ENCODE measurements at regions not wholly inside any gene's neighbourhood (a gene's known extent, or its start where the extent isn't known, plus 50 kb on each side); places are given as distances from the start of the nearest gene placed in this dataset.
"Not testable (repeated sequence)": the region's sequence is repeated elsewhere in the genome, so short reads cannot be mapped to it uniquely, and the experiment has no call there.

GRCh38 chr4:59536428-59536827 lies 1663.7 kb upstream of the ADGRL3 start:
- H3K36me3 ChIP-seq (ENCODE audit: control insufficient read depth, insufficient read depth, low read length): no peaks in the 10 kb centered on the region
- no peak overlapping the region for H3K4me3 ChIP-seq (ENCODE audit: low read depth, low read length)
- H3K27me3 ChIP-seq (ENCODE audit: control insufficient read depth, insufficient read depth, low read length): no peaks in the 10 kb centered on the region
- TF ChIP-seq CTCF (IDR thresholded peaks at IDR 0.05; ENCODE audit: insufficient read depth, low read length, poor library complexity, severe bottlenecking): no peak
- no peak for DNase-seq (ENCODE audit: low read depth)

DNA sequence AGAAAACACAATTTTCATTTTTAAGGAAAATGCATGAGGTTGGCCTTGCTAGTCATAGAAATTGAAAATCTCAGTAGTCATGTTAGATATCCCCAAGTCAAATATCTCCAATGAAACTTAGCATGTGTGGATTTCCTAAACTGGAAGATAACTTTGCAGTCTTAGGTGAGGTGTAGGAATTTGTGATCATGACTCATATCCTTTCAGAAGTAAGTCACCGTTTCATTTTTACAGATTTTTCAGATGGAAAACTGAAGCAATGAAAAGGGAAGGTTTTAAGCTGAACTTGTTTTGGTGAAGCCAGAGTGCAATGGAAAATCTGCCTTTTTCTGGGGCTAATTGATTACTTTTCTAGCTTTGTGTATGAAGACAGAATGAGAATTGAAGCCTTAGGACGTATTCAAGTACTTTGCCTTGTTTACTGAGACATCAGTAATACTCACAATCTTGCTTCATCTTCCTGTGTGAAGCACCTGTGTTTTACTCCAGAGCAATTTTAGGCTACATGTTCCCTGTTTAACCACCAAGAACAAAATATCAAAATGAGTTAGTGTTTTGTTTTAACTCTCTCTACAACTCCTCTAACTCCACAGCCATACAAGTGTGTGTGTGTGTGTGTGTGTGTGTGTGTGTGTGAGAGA lies 1662.8 kb upstream of the ADGRL3 start:
- no peak for TF ChIP-seq CTCF (IDR thresholded peaks at IDR 0.05; ENCODE audit: insufficient read depth, low read length, poor library complexity, severe bottlenecking)
- H3K4me3 ChIP-seq (ENCODE audit: low read depth, low read length): no peak overlapping the region
- DNase-seq (ENCODE audit: low read depth): no peak

DNA sequence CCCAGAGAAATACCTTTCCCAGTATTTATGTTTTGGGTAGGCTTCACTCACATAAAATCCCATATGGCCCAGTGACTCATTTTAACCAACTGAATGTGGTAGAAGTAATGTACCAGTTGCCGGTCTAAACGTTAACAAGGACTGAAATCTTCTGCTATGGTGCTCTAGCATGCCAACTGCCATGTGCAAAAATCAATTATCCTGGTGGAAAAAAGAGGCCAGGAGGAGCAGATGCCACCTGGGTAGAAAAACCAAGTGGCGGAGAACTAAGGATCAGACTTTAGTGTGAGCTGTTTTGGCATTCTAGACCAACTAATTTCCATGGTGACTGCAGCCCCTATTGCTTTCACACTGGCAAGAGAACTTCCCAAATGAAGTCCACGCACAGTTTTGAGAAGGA lies 1660.7 kb upstream of the ADGRL3 start:
- Histone ChIP-seq H3K27me3 (ENCODE audit: control insufficient read depth, insufficient read depth, low read length) (no peaks in the 10 kb centered on the region), H3K4me3 (ENCODE audit: low read depth, low read length) (no peak overlapping the region), H3K36me3 (ENCODE audit: control insufficient read depth, insufficient read depth, low read length) (no peaks in the 10 kb centered on the region)
- DNase-seq (ENCODE audit: low read depth): no peak
- TF ChIP-seq CTCF (IDR thresholded peaks at IDR 0.05; ENCODE audit: insufficient read depth, low read length, poor library complexity, severe bottlenecking): no peak

More for the DNA sequence above, 1662.8 kb upstream of the ADGRL3 start:
- H3K27me3 ChIP-seq (ENCODE audit: control insufficient read depth, insufficient read depth, low read length): no peaks in the 10 kb centered on the region
- no peaks in the 10 kb centered on the region for H3K36me3 ChIP-seq (ENCODE audit: control insufficient read depth, insufficient read depth, low read length)

- Histone ChIP-seq H3K4me3 (ENCODE audit: low read depth, low read length) (no peak overlapping the region), H3K27me3 (ENCODE audit: control insufficient read depth, insufficient read depth, low read length) (no peaks in the 10 kb centered on the region), H3K36me3 (ENCODE audit: control insufficient read depth, insufficient read depth, low read length) (no peaks in the 10 kb centered on the region)
- TF ChIP-seq CTCF (IDR thresholded peaks at IDR 0.05; ENCODE audit: insufficient read depth, low read length, poor library complexity, severe bottlenecking): no peak
- DNase-seq (ENCODE audit: low read depth): no peak
Observed at GRCh38 chr4:59540311-59540710, 1659.8 kb upstream of the ADGRL3 start.

DNA sequence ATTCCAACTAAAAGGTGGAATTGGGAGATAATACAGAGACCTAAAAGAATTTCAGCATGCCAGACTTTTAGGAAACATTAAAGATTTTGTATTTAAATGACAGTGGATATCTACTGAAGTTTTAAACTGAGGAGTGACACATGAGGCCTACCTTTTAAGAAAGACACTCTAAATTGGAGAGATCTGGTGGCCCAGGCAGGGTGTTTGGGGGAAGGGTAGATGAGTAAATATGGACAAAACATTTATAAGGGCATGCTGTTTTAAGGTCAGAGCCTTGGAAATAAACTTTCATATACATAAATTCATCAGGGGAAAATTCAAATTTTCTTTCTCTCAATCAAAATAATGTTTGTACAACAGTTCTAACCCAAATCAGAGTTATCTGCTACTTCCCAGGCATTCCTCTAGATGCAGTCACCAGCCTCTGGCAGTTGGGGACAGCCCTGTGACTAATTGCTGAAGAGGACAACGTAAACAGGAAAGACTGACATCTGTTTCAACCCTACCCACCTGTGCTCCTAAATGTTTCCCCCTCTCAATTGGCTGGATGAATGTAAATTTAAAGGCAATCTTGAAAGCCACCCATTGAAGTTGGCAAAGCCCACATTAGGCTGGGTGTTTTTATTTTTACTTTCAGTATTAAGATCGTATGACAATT lies 1646.9 kb upstream of the ADGRL3 start:
- no peak overlapping the region for H3K4me3 ChIP-seq (ENCODE audit: low read depth, low read length)
- peak; percentile 23 for DNase-seq (ENCODE audit: low read depth)
- no peak for TF ChIP-seq CTCF (IDR thresholded peaks at IDR 0.05; ENCODE audit: insufficient read depth, low read length, poor library complexity, severe bottlenecking)

GRCh38 chr4:59553721-59554091 lies 1646.4 kb upstream of the ADGRL3 start:
- DNase-seq (ENCODE audit: low read depth): peak; percentile 12
- no peak overlapping the region for H3K4me3 ChIP-seq (ENCODE audit: low read depth, low read length)
- no peak for TF ChIP-seq CTCF (IDR thresholded peaks at IDR 0.05; ENCODE audit: insufficient read depth, low read length, poor library complexity, severe bottlenecking)
- H3K27me3 ChIP-seq (ENCODE audit: control insufficient read depth, insufficient read depth, low read length): no peaks in the 10 kb centered on the region
- H3K36me3 ChIP-seq (ENCODE audit: control insufficient read depth, insufficient read depth, low read length): no peaks in the 10 kb centered on the region

More for the DNA sequence above, 1646.9 kb upstream of the ADGRL3 start:
- H3K36me3 ChIP-seq (ENCODE audit: control insufficient read depth, insufficient read depth, low read length): no peaks in the 10 kb centered on the region
- H3K27me3 ChIP-seq (ENCODE audit: control insufficient read depth, insufficient read depth, low read length): no peaks in the 10 kb centered on the region

DNA sequence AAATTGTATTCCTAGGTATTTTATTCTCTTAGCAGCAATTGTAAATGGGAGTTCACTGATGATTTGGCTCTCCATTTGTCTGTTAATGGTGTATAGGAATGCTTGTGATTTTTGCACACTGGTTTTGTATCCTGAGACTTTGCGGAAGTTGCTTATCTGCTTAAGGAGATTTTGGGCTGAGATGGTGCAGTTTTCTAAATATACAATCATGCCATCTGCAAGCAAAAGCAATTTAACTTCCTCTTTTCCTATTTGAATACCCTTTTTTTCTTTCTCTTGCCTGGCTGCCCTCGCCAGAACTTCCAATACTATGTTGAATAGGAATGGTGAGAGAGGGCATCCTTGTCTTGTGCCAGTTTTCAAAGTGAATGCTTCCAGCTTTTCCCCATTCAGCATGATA lies 1643.9 kb upstream of the ADGRL3 start:
- not testable (repeated sequence) for H3K4me3 ChIP-seq (ENCODE audit: low read depth, low read length); H3K36me3 ChIP-seq (ENCODE audit: control insufficient read depth, insufficient read depth, low read length); DNase-seq (ENCODE audit: low read depth); H3K27me3 ChIP-seq (ENCODE audit: control insufficient read depth, insufficient read depth, low read length)

DNA sequence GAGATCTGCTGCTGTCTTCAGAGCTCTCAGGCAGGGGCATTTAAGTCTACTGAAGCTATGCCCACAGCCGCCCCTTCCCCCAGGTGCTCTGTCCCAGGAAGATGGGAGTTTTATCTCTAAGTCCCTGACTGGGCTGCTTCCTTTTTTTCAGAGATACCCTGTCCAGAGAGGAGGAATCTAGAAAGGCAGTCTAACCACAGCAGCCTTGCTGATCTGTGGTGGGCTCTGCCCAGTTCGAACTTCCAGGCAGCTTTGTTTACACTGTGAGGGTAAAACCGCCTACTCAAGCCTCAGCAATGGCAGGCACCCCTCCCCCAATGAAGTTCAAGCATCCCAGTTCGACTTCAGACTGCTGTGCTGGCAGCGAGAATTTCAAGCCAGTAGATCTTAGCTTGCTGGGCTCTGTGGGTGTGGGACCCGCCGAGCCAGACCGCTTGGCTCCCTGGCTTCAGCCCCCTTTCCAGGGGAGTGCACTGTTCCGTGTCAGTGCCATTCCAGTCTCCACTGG lies 1639.9 kb upstream of the ADGRL3 start:
- H3K36me3 ChIP-seq (ENCODE audit: control insufficient read depth, insufficient read depth, low read length); H3K4me3 ChIP-seq (ENCODE audit: low read depth, low read length); DNase-seq (ENCODE audit: low read depth); H3K27me3 ChIP-seq (ENCODE audit: control insufficient read depth, insufficient read depth, low read length): not testable (repeated sequence)

Data from kidney epithelial cell (primary cell).